Embryonic facial prominence (tissue), 1 donor: ENCODE measurements at regions not wholly inside any gene's neighbourhood (a gene's known extent, or its start where the extent isn't known, plus 50 kb on each side); places are given as distances from the start of the nearest gene placed in this dataset.

Experiments
- DNase-seq: peaks from one replicate; pipeline ENCODE4 v3.0.0-alpha.2; 2016; ENCODE audit errors: extremely low spot score

- DNase-seq, result no peak
Observed at GRCh38 chr6:99219788-99220187, 129.7 kb downstream of the FAXC start.

- no peak for DNase-seq
Observed at GRCh38 chr6:99216959-99217358, 132.5 kb downstream of the FAXC start.

GRCh38 chr6:99195986-99196655 is 153.4 kb downstream of the FAXC start:
- no peak for DNase-seq

- DNase-seq, result no peak
Observed at GRCh38 chr6:99192561-99192960, 156.9 kb downstream of the FAXC start.

DNA sequence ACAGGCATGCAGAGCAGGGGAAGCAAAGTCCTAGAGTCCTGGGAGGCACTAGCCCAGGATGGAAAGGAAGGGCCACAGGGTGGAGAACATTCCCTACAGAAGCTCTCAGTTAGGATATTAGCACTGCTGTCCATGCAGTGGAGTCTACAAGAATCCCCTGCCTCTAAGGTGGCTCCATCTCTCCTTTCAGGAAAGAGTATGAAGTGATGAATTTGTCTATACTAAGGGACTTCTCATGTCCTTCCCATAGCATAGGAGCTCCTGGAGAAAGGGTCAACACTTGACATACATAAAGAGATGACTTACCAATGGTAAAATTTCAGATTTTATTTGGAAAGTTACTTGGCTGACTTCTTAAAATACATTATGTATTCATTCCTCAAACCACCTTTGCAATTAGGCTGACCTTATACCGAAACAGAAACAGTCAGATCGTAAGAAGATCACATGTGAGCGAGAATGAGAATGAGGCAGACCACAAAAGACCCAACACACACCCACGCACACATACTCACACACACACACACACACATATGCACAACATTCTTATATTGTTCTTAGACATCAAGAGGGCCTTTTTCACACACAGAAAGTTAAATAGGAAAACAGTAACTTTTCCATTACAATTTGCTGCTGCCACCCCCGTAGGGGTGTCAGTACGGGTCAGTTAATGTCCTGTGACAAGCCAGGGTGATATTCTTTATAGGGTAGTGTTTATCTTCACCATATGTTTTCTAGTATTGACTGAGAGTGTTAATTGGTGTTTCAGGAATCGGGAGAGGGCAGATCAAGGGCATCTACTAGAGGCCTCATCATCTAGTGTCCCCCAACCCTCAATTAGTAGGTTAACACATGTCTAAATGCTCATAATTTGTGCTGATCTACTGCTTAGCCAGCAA is 159.4 kb downstream of the FAXC start:
- no peak for DNase-seq

- no peak for DNase-seq
Observed at GRCh38 chr6:99187429-99187828, 162.0 kb downstream of the FAXC start.

GRCh38 chr6:99186417-99186816 is 163.1 kb downstream of the FAXC start:
- no peak for DNase-seq

GRCh38 chr6:99185525-99185924 is 163.9 kb downstream of the FAXC start:
- no peak for DNase-seq

DNA sequence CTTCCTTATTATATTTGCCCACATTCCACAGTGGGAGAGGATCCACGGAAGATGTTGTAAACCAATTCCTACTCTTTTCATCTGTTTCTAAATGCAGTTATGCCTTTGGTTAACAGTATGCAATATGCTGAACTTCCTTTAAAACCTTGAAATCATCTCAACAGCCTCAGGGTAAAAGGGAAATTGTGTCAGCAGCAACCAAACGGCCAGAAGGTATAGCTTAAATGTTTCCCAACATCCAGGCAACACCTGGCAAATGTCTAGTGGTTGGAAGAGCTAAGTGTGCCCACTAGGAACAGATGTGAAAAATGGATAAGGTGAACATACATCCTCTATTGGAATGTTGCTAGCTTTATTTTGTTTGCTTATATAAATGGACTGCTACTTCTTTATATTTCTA is 164.8 kb downstream of the FAXC start:
- DNase-seq, result no peak

GRCh38 chr6:99183066-99183465 is 166.4 kb downstream of the FAXC start:
- no peak for DNase-seq

DNA sequence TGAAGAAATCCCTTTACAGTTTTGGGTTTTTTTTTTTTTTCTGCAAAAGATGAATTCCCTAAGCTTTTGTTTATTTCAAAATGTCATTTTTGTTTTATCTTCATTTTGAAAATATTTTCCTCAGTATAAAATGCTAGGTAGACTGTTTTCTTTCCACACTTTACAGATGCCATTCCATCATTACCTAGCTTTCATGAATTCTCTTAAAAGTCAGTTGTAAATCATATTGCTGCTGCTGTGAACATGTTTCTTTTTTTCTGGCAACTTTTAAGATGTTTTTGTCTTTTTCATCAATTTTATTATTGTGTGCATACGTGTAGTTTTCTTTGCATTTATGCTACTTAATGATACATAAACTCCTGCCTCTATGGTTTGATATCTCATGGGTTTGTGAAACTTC is 168.3 kb downstream of the FAXC start:
- no peak for DNase-seq

DNA sequence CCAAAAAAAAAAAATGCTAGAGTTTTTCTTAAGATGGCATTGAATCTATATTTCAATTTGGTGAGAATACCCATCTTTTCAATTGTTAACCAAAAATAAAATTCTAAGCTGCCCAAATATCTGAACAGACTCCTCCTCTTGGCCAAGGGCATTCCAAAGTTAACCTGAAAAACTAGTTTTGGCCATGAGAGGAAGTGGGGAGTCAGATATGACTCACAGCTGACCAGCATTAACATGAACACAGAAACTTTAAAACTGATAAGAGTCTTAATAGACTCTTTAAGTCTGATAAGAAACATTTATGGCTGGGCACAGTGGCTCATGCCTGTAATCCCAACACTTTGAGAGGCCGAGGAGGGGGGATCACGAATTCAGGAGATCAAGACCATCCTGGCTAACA is 171.3 kb downstream of the FAXC start:
- no peak for DNase-seq

DNA sequence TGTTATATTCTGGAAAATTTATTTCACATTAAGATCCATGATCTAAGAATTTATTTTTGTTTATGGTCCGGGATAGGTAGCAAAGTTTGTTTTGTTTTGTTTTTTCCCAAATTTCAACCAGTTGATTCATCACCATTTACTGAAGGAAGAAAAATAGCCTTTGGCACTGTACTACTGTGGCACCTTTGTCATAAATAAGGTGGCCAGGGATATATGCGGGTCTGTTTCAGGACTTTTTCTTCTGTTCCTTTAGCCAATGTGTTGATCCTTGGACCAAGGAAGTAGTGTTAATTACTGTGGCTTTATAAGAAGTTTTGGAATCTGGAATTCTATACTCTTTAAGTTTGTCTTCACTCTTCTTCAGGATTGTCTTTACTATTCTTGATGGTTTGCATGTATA is 171.7 kb downstream of the FAXC start:
- no peak for DNase-seq

- DNase-seq, result no peak
Observed at GRCh38 chr6:99165838-99166237, 183.6 kb downstream of the FAXC start.

DNA sequence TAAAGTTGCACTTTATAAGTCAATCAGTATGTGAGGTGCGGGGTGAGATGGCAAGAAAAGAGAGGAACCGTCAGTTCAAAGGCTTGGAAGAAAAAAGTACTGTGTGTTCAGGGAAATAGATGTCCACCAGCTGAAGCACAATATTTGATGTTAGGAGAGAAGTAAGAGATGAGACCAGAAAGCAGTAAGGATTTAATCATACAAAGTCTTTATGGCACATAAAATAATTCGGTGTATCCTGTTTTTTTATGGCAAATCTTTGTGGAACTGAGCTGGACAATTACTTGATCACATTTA is 197.2 kb downstream of the FAXC start:
- DNase-seq, result no peak

GRCh38 chr6:99151634-99152346 is 197.7 kb downstream of the FAXC start:
- DNase-seq, result no peak

GRCh38 chr6:99148761-99149160 is 200.7 kb downstream of the FAXC start:
- no peak for DNase-seq

GRCh38 chr6:99148111-99148510 is 200.4 kb upstream of the FBXL4 start:
- no peak for DNase-seq

DNA sequence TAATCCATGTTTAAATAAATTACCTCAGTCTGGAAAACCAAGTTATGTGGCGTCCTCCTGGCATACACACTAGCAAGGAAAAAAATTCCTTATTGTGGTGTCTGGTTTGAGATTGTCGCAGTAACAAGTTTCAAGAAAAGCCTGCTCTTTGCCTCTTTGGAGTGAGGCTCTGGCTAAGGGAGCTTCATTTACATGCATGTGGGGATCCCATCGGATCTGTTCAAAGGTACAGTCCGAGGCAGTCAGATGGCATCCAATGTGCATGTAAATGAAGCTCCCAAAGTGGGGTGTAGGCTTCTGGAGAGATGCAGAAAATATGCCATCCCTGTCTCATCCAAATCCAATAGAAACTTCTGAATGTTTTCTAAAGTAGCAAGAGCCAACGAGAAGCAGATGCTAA is 199.5 kb upstream of the FBXL4 start:
- DNase-seq, result no peak

GRCh38 chr6:99146711-99147110 is 199.0 kb upstream of the FBXL4 start:
- DNase-seq, result no peak

DNA sequence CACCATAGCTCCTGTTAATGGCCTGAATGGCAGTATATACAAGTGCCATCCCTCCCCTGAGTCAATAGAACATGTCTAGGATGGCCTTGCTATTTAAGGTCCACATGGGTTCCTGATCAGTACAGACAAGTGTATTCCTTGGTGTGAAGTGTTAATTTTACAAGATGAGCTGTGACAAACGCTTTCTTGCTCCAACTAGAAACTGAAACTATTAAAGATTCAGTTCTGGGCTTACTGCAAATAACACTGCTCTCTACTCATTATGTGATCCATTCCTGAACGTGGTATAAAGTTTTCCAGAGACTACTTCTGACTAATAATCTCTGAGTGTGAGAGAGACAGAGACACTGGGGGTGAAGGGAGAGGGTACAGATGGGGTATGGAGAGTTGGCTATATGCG is 198.0 kb upstream of the FBXL4 start:
- no peak for DNase-seq

DNA sequence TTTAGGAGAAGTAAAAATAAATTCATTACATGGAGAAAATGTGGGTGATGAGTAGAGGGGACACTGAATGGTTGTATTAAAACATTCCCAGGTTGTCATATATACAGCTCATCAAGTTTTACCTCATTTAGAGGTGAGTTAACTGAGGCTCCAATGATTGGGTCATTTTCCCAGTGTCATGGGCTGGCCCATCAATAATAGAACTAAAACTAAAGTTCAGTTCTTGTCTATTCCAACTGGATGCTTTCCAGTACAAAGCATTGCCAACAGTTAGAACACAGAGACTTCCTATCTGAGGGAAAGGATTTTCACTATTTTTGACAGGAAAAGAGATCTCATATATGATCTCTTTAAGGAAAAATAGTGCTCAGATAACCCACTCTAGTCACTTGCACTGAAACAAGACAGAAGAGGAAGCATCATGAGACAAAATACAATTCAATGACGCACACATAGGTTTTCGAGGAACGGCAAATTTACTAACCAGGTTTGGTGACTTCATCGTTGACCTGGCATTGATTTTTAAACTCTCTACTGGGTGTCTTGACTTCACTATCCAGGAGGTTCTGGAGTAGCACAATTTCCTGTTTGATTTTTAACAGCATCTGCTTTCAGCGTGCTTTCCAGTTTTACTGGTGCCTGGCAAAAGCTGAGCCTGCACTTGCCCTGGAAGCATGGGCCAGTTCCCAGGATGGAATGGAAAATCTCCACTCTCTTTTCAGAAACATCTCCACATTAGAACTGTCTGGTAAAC is 195.5 kb upstream of the FBXL4 start:
- DNase-seq, result no peak
